ENCODE measurements at regions not wholly inside any gene's neighbourhood (a gene's known extent, or its start where the extent isn't known, plus 50 kb on each side); places are given as distances from the start of the nearest gene placed in this dataset.

GRCh38 chr2:8006181-8006580 lies 675.7 kb upstream of the ID2 start:
- Histone ChIP-seq H2AK5ac (ENCODE audit: insufficient read length, low read length) (no peak overlapping the region), H3K9me3 (ENCODE audit: control insufficient read depth, low read depth, low read length) (no peaks in the 10 kb centered on the region), H2BK20ac (ENCODE audit: low read depth, low read length, poor library complexity, severe bottlenecking) (no peak overlapping the region), H3T11ph (ENCODE audit: low read length) (no peak overlapping the region), H3K9ac (ENCODE audit: extremely low read depth, insufficient read length, low read length) (no peak overlapping the region), H3K79me1 (ENCODE audit: insufficient read depth, low read depth, low read length, poor library complexity, severe bottlenecking) (no peaks in the 10 kb centered on the region), H3K56ac (ENCODE audit: insufficient read length, low read depth, low read length) (no peak overlapping the region), H3K4ac (ENCODE audit: low read depth, low read length) (no peak overlapping the region), H2BK5ac (ENCODE audit: insufficient read length, low read length) (no peak overlapping the region), H2AFZ (ENCODE audit: low read length) (no peak overlapping the region), H4K20me1 (ENCODE audit: control insufficient read depth, insufficient read depth, insufficient read length) (no peaks in the 10 kb centered on the region), H3K4me1 (ENCODE audit: insufficient read depth, low read length) (no peaks in the 10 kb centered on the region; the same call in 1 of the 2 replicates), H3K79me2 (ENCODE audit: insufficient read depth, low read length) (no peaks in the 10 kb centered on the region), H3K23ac (ENCODE audit: insufficient read length, low read depth, low read length) (no peak overlapping the region), H4K8ac (replicated peaks; ENCODE audit: insufficient read length, low read depth, low read length) (no peak overlapping the region), H3K18ac (ENCODE audit: insufficient read length, low read depth, low read length) (no peak overlapping the region), H4K5ac (ENCODE audit: insufficient read length, low read depth, low read length) (no peak overlapping the region), H3K4me2 (ENCODE audit: insufficient read depth, insufficient read length, low read length) (no peak overlapping the region), H2BK12ac (ENCODE audit: insufficient read length, low read depth, low read length) (no peak overlapping the region), H3K23me2 (ENCODE audit: insufficient read length, low read depth, low read length, poor library complexity, severe bottlenecking) (no peaks in the 10 kb centered on the region), H4K91ac (ENCODE audit: insufficient read length, low read depth, low read length) (no peak overlapping the region), H3K27me3 (ENCODE audit: insufficient read depth, low read length) (no peaks in the 10 kb centered on the region), H2BK120ac (ENCODE audit: low read depth, low read length, poor library complexity, severe bottlenecking) (no peak overlapping the region), H2BK15ac (ENCODE audit: low read depth, low read length) (no peak overlapping the region), H3K27ac (ENCODE audit: insufficient read length, low read depth, low read length) (no peak overlapping the region), H3K14ac (ENCODE audit: insufficient read depth, low read length) (no peak overlapping the region)
- H3K9me3 Mint-ChIP-seq = no peaks in the 10 kb centered on the region; a peak in 2 of 5 replicates
- H3K4me3 Mint-ChIP-seq = no peak overlapping the region
- no peak for DNase-seq
- H3K36me3 Mint-ChIP-seq (ENCODE audit: insufficient read depth in 1 of 3, low read depth in 3 of 3) = peaks cover 0 to 5% (median 0%) of the 10 kb centered on the region in 3 experiments; a peak in 3 of 7 replicates
- no peak for TF ChIP-seq CTCF (conservative IDR thresholded peaks at IDR 0.05)
- no peaks in the 10 kb centered on the region; the same call in 1 of the 2 replicates for H3K27me3 Mint-ChIP-seq (ENCODE audit: low read depth)
- H3K4me1 Mint-ChIP-seq = peaks cover 0 to 3% of the 10 kb centered on the region in 2 experiments; a peak in 2 of 4 replicates
- H3K27ac Mint-ChIP-seq = no peak overlapping the region

Measured in H9 (cell line).